ENCODE measurements at regions not wholly inside any gene's neighbourhood (a gene's known extent, or its start where the extent isn't known, plus 50 kb on each side); places are given as distances from the start of the nearest gene placed in this dataset.

DNA sequence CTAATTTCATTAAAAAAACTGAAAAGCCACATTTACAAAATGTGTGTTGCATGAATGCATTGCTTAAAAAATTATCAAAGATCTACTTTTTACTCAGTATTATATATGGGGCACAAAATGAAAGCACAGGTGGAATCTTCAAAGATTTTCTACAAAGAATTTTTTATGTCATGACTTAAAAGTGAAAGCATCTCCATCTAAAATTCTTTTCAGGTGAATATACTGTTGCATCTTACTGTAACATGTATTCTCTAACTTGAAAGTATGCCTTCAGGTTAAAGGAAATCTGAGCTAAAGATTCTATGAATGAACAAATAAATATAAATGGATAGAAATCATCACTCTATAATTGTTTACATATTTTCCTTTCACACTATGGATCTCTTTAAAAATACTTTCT is 66.8 kb upstream of the WDR75 start:
- DNase-seq = no peak

DNA sequence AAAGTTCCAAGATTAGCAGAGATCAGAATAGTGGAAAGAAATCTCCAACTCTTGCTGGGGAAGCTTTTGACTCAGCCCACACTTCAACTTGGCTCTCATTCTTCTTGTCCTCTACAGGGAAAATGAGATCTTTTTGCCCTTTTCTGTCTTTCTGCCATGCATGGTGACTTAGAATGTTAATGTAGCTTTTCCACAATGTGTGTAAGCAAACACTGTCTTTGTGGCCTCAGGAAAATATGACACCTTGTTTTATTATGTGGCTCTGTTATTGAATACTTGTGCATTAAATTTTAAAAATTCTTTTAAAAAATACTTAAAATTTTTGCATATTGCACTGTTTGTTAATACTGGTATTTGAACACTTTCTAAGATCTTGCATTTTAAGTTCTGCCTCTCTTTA is 65.4 kb upstream of the WDR75 start:
- DNase-seq = no peak

DNA sequence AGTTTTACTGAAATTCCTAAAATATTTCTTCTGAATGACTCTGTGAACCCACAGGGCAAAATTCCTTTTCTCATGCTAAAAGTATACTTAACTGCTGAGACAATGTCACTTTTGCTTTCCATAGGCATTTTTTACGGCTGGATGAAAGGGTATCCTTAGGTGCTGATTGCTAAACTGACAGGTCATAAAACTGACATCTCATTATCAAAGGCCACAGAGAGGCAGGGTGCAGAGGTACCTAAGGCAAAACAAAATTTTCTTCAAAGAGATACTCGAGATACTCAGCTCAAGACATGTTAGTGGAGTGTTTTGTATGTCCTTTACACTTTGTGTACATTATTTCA is 62.0 kb upstream of the WDR75 start:
- DNase-seq = no peak

DNA sequence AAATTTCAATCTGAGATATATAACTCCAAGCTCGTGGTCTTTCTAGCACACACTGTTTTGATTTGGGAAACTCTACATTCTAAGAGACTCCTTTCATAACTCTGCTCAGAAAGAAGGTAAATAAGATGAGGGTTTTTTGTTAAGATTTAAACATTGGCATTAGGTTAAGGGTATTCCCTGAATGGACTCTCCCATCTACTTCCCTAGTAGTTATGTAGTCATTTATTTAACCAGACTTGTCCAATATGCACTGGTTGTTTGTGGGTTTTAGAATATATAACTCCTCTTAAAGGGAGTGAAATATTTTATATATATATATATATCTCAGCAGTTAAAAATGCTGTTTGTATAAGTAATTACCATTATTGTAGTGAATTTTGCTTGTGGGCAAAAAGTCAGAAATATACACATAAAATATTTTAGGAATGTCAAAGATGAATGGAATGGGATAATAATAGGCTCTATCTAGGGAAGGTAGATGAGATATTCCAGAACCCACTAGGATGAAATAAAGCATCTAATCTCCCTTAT is 61.5 kb upstream of the WDR75 start:
- no peak for DNase-seq

DNA sequence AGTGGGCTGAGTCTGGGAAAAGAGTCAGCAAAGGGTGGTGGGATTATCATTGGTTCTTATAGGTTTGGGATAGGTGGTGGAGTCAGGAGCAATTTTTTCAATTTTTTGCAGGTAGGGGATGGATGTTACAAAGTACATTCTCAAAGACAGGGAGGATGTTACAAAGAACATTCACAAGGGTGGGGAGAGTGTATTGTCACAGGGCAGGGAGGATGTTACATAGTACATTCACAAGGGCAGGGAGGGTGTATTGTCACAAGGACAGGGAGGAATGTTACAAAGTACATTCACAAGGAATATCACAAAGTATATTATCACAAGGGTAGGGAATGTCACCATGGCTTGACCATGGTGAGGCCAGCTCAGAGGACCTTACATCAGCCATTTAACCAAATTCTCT is 58.6 kb upstream of the WDR75 start:
- DNase-seq = no peak

DNA sequence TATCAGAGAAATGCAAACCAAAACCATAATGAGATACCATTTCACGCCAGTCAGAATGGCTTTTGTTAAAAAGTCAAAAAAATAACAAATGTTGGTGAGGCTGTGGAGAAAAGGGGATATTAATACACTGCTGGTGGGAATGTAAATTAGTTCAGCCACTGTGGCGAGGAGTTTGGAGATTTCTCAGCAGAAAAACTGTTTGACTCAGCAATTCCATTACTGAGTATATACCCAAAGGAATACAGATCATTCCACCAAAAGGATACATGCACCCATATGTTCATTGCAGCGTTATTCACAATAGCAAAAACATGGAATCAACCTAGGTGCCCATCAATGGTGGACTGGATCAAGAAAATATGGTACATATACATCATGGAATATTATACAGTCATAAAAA is 54.5 kb upstream of the WDR75 start:
- no peak for DNase-seq

DNA sequence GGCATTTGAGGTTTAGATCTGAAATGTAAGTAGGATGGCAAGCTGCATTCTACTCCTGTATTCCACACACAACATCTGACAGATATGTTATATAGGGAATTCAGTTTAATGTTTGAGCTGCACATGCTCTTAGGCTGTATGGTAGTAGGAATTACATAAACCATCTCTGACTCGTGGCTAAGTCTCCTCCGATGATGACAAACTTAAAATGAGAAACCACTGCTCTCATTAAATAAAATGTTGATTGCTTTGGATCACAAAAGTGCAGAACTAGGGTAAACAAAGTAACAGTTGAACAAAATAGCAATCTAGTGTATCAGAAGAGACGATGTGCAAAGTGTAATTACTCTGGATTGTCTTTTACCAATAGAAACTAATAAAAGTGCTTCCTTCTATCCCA is 50.1 kb upstream of the WDR75 start:
- DNase-seq = no peak
